RWPE2 (cell line): ENCODE measurements at regions not wholly inside any gene's neighbourhood (a gene's known extent, or its start where the extent isn't known, plus 50 kb on each side); places are given as distances from the start of the nearest gene placed in this dataset.

Source experiments
- ATAC-seq: fragments of 200-7000 bp; cut with Tn5 transposase; 3 replicates; pipeline ENCODE4 v1.9.1; 2021; ENCODE audit warnings: low read depth
- DNase-seq: peaks from one replicate; pipeline ENCODE4 v3.0.0-alpha.2; 2020; ENCODE audit warnings: low spot score
- H3K27ac ChIP-seq: fragments of 450-650 bp; 2 replicates; pipeline ENCODE4 v1.5.1; 2017; ENCODE audit warnings: mild to moderate bottlenecking; ENCODE audit not compliant: poor library complexity, severe bottlenecking
- H3K27me3 ChIP-seq: fragments of 250-450 bp; sonication (Bioruptor Pico); 2 replicates; pipeline ENCODE4 v1.5.1; 2021; ENCODE audit warnings: mild to moderate bottlenecking, moderate library complexity; ENCODE audit not compliant: insufficient read depth, poor library complexity, severe bottlenecking
- H3K36me3 ChIP-seq: fragments of 250-450 bp; sonication (Bioruptor Pico); 2 replicates; pipeline ENCODE4 v1.5.1; 2020; ENCODE audit warnings: low read depth, mild to moderate bottlenecking, moderate library complexity
- H3K4me1 ChIP-seq: fragments of 250-450 bp; sonication (Bioruptor Pico); 2 replicates; pipeline ENCODE4 v1.5.1; 2021; ENCODE audit warnings: mild to moderate bottlenecking, moderate library complexity; ENCODE audit not compliant: insufficient read depth, poor library complexity, severe bottlenecking
- H3K4me3 ChIP-seq: fragments of 250-450 bp; sonication (Bioruptor Pico); 2 replicates; pipeline ENCODE4 v1.5.1; 2021; ENCODE audit warnings: mild to moderate bottlenecking, moderate library complexity; ENCODE audit not compliant: severe bottlenecking
- H3K9me3 ChIP-seq: fragments of 250-450 bp; sonication (Bioruptor Pico); 2 replicates; pipeline ENCODE4 v1.5.1; 2021; ENCODE audit warnings: mild to moderate bottlenecking, moderate library complexity; ENCODE audit not compliant: severe bottlenecking
- TF ChIP-seq, protein P1 (sequence below): fragments of 450-650 bp; IDR thresholded peaks from one replicate; pipeline ENCODE4 v1.5.1; 2017; ENCODE audit warnings: mild to moderate bottlenecking, moderate library complexity; ENCODE audit not compliant: poor library complexity, severe bottlenecking

- H3K27ac ChIP-seq: no peak overlapping the region
- no peak overlapping the region for H3K4me3 ChIP-seq
- ATAC-seq (no peak), DNase-seq (no peak)
- H3K9me3 ChIP-seq: no peaks in the 10 kb centered on the region
- H3K27me3 ChIP-seq: no peaks in the 10 kb centered on the region
- H3K4me1 ChIP-seq: peaks cover 13% of the 10 kb centered on the region
- no peaks in the 10 kb centered on the region for H3K36me3 ChIP-seq
- TF ChIP-seq, protein P1, sequence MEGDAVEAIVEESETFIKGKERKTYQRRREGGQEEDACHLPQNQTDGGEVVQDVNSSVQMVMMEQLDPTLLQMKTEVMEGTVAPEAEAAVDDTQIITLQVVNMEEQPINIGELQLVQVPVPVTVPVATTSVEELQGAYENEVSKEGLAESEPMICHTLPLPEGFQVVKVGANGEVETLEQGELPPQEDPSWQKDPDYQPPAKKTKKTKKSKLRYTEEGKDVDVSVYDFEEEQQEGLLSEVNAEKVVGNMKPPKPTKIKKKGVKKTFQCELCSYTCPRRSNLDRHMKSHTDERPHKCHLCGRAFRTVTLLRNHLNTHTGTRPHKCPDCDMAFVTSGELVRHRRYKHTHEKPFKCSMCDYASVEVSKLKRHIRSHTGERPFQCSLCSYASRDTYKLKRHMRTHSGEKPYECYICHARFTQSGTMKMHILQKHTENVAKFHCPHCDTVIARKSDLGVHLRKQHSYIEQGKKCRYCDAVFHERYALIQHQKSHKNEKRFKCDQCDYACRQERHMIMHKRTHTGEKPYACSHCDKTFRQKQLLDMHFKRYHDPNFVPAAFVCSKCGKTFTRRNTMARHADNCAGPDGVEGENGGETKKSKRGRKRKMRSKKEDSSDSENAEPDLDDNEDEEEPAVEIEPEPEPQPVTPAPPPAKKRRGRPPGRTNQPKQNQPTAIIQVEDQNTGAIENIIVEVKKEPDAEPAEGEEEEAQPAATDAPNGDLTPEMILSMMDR: no peak
These were observed 114.9 kb downstream of the SPP2 start for GRCh38 chr2:234165421-234165820.

DNA sequence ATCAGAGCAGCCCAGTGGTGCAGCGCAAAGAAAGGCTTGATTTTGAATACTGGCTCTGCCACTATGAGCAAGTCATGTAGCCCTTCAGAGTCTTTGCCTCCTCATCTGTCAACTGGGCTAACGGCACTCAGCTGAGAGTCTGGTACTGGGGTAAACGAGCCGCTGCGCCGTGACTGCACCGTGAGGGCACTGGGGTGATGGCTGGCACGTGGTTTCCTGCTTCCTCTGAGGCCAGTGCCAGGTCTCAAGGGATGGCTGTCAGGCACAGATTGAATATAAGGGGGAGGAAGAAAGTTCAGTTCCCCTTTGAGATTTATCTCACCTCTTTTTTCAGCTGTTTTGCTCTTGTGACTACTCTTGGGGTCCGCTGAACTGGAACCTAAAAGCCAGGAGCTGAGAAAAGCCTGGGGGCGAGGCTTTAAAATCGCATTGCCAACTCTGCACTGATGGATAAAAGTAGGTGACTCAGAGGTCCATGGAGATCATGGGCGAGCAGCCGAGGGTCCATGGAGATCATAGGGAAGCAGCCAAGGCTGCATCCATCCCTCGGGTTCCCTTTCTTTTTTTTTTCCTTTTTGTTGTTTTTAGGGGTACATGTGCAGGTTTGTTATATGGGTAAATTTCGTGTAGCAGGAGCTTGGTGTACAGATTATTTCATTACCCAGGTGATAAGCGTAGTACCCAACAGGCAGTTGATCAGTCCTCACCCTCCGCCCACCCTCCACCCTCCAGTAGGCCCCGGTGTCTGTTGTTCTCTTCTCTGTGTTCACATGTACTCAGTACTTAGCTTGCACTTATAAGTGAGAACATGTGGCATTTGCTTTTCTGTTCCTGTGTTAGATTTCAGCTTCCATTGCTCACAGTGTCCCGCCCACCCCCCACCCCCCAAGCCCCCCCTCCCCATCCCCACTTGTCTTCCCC lies 114.3 kb downstream of the SPP2 start:
- no peak for ATAC-seq
- Histone ChIP-seq H3K27ac (no peak overlapping the region), H3K4me3 (no peak overlapping the region), H3K36me3 (no peaks in the 10 kb centered on the region), H3K4me1 (peaks cover 13% of the 10 kb centered on the region), H3K9me3 (no peaks in the 10 kb centered on the region), H3K27me3 (no peaks in the 10 kb centered on the region)
- TF ChIP-seq, protein P1: no peak
- no peak for DNase-seq

DNA sequence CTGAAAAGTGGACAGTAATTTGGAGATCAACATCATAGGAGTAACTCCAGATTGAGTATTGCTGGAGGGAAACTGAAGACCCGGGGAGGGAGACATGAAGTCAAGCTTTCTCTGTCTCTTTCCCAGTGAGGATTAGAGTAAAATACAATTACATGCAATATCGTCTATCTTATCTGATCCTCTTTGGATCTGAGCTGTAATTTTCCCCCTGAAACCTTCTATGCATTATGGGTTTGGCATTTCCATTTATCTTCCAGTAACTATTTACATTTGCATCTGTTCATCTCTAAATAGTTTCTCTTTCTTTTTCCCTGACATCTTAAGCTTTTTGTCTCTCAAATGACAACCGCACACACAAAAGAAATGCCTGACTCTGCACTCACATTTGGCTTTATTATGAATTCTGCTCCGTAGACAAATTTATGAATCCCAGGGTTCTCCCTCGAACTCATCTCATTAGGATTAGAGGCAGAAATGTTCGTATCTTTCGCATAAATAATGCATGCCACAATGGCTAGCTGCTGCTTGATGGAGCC lies 113.1 kb downstream of the SPP2 start:
- no peak overlapping the region for H3K4me3 ChIP-seq
- no peak for ATAC-seq
- no peak overlapping the region for H3K27ac ChIP-seq
- TF ChIP-seq, protein P1: no peak
- H3K4me1 ChIP-seq: peaks cover 21% of the 10 kb centered on the region
- DNase-seq: no peak
- no peaks in the 10 kb centered on the region for H3K36me3 ChIP-seq
- no peaks in the 10 kb centered on the region for H3K9me3 ChIP-seq
- no peaks in the 10 kb centered on the region for H3K27me3 ChIP-seq

DNA sequence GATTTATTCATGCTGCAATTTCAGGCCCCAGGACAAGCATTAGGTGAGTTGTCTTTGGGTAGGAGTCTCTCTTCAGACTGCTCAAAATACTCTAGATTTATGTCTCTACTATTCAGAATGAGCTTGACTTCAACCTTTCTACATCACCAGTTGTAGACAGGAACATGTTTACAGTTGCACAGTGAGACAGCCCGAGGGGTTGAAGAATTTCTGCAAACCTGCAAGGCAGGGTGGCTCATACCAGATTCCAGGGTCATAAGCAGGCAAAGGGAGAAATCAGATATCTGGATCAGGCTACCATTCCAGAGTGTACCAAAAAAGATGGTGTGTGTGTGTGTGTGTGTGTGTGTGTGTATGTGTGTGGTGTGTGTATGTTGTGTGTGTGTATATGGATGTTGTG lies 112.4 kb downstream of the SPP2 start:
- H3K27me3 ChIP-seq: no peaks in the 10 kb centered on the region
- peak overlapping the region; percentile 21 for H3K27ac ChIP-seq
- H3K4me3 ChIP-seq: no peak overlapping the region
- peaks cover 21% of the 10 kb centered on the region for H3K4me1 ChIP-seq
- ATAC-seq (no peak; the same call in 2 of the 3 replicates), DNase-seq (no peak)
- no peaks in the 10 kb centered on the region for H3K36me3 ChIP-seq
- no peaks in the 10 kb centered on the region for H3K9me3 ChIP-seq
- TF ChIP-seq, protein P1: no peak

- TF ChIP-seq, protein P1: no peak
- ATAC-seq (peak; percentile 55; the same call in 1 of the 3 replicates), DNase-seq (no peak)
- Histone ChIP-seq H3K36me3 (no peaks in the 10 kb centered on the region), H3K4me1 (peaks cover 21% of the 10 kb centered on the region), H3K9me3 (no peaks in the 10 kb centered on the region), H3K4me3 (no peak overlapping the region), H3K27me3 (no peaks in the 10 kb centered on the region), H3K27ac (peak overlapping the region; percentile 21)
These were observed 111.4 kb downstream of the SPP2 start for GRCh38 chr2:234161932-234162331.
